CD4-positive, alpha-beta T cell treated with Interleukin-4 for 1 hour (primary cell): ENCODE measurements at regions not wholly inside any gene's neighbourhood (a gene's known extent, or its start where the extent isn't known, plus 50 kb on each side); places are given as distances from the start of the nearest gene placed in this dataset.
A peak's percentile ranks its signal among the peaks of the same experiment; 100 is the strongest.
"Not testable (repeated sequence)": the region's sequence is repeated elsewhere in the genome, so short reads cannot be mapped to it uniquely, and the experiment has no call there.

Experiments used
- DNase-seq, 2 donors: peaks; one replicate each; pipeline ENCODE4 v3.0.0-alpha.2; 2020 to 2022

DNA sequence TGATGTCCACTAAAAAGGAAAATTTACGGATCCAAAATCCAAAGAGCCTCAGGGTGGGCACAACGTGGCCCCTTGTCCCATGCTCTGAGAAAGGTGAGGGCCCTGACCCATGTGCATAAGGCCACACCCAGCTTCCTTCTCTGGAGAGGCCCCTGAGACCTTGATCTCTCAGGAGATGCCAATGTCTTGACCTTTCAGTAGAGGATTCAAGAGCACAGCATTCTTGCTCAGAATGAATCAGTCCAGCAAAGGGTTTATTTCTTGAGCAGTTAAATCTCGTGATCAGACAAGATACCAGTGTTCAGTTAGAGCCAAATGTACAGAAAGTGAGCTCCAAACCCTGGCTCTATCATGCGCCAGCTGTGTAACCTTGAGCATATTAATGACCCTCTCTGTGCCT lies 115.9 kb upstream of the DAPK1 start:
- no peak for DNase-seq

GRCh38 chr9:87382900-87383299 lies 114.8 kb upstream of the DAPK1 start:
- DNase-seq = peak in 1 of 2 donors; percentile 17

- DNase-seq = no peak
Measured at GRCh38 chr9:87383344-87384150, 114.1 kb upstream of the DAPK1 start.

DNA sequence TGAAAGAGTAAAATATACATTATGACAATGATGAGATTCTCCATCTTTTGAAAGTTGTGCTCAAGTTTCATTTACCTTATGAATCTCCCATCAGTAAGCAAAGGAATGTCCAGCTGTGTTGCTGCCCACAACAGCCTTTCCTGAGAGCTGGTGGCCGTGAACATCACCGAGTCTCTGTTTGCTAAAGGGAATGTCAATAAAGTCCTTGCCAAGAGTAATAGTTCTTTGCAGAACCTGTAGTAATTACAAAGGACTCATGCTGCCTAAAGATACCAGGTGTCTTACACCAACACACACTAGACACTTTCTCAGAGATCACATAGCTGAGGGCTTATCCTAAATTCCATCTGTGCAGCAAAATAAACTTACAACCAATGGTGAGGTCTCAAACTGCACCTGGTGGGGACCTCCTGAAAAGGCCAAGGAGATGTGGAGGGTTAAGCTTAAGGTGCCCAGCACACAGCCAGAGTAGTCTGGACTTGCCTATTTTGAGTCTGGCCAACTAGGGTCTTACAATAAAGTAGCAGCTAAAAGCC lies 111.1 kb upstream of the DAPK1 start:
- no peak for DNase-seq

DNA sequence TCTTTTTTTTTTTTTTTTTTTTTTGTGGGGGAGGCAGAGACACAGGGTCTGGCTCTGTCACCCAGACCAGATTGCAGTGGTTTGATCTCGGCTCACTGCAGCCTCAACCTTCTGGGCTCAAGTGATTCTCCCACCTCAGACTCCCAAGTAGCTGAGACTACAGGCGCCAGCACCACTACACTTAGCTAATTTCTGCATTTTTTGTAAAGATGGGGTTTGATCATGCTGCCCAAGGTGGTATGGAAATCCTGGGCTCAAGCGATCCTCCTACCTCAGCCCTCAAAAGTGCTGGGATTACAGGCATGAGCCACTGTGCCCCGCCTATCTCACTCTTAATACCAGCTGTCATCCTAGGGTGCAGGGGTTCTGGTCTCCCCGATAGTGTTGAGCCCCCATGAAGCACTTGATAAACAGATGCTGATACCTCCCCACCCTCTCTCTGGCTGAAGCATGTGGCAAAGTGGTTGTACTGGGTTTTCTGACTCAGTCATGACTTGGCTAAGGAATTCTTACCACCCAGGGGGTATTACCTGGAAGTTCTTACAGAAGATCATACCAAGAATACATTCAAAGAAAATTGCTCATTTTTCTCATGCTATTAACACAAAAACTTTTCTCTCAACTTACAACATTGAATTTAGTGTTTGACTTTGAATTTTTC lies 110.2 kb upstream of the DAPK1 start:
- DNase-seq = no peak

DNA sequence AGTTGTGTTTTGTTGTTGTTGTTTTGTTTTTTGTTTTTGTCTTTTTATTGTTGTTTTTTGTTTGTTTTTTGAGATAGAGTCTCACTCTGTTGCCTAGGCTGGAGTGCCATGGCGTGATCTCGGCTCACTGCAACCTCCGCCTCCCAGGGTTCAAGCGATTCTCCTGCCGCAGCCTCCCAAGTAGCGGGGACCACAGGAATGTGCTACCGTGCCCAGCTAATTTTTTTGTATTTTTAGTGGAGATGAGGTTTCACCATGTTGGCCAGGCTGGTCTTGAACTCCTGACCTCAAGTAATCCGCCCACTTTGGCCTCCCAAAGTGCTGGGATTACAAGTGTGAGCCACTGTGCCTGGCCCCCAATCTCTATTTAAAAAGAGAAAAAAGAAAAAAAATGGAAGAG lies 109.0 kb upstream of the DAPK1 start:
- not testable (repeated sequence) for DNase-seq

GRCh38 chr9:87389936-87390335 lies 107.7 kb upstream of the DAPK1 start:
- DNase-seq = no peak

DNA sequence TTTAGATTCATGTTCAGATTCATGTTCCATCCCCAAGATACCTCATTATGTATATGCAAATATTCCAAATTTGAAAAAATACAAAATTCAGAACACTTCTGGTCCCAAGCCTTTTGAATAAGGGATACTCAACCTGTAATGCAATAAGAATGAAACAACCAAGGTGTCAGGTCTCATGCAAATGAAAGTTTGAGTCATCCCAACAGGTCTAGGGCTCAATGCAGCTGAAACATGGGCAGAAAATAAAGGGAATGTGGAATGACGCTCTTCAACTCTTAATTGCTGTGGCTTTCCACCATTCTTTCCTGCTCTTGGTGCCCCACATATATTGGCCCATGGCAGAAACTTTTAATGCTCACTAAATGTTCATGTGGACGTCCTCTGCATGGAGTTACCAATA lies 107.3 kb upstream of the DAPK1 start:
- no peak for DNase-seq

DNA sequence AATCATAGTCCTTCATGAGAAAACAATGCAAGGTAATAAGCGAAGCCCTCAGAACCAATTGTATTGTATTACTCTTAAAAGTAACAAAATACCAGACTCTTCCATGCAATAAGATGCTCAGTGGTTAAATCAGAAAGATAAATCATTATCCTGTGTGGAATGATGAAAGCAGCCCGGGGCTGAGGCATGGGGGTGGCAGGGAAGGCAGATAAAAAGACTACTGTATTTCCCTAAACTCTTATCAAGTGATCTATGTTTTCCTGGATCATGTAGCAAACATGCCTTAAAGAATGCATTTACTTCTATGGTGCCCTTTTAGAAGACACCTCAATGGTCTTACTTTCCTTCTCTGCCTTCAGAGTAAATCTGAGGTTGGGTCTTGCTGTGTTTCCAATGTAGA lies 105.6 kb upstream of the DAPK1 start:
- DNase-seq = no peak

GRCh38 chr9:87393706-87394230 lies 103.9 kb upstream of the DAPK1 start:
- DNase-seq = no peak

DNA sequence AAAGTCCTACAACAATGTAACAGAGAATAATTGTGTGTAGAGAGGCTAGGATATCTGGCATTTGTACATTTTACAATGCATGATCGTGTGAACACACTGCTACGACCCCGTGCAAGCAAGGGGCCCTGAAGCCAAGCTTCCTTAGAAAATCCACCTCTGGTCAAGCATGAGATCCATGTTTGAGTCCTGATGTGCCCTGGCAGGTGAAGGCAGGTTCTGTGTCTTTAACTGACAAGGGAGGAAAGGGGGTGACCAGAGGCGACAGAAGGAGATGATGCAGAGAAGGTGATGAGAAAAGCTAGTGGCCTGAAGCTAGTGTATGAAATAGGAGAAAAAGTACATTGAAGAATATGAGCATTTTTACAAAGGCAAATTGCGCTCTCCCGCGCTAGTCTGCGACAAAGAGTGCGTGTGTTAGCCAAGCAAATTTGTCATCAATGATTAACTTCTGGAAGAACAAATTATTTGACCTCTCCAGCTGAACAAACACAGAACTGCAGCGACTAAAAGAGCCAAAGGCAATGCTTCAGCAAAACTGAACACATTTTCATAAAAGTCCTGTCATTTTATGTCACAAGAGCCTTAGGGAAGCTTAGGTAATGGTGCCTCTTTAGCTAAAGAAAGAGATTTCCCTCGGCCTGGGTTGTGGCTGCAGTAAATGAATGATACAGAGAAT lies 101.7 kb upstream of the DAPK1 start:
- no peak for DNase-seq

DNA sequence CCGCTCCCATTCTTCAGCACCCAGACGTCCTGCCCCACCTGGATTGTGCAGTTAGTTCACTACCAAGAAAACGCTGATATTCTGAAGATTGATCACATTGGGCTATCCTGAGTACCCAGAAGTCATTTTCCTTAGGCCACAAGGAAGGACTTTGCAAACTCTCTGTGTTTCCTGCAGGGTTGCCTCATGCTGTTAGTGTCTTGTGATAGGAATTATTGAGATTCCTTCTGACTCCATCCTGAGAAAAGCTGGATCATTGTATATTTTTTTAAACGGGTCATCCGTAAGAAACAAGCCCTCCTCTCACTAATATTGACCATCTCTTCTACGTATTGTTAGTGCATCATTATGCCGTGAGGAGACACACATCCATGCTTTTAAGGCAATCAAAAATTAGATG lies 96.0 kb upstream of the DAPK1 start:
- DNase-seq = no peak

DNA sequence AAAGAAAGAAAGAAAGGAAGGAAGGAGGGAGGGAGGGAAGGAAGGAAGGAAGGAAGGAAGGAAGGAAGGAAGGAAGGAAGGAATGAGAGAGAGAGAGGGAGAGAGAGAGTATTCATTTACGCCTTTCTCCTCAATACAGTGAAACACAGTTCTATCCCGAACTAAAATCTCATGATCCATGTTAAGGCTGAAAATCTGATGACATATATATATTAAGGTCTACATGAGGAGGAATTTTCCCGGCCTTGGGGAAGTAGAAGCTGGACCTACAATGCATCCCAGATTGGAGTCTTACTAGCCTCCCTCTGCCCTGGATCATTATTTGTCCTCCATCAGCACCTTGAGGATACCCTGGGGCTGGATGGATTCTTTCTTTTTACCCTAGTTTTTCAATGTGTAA lies 95.1 kb upstream of the DAPK1 start:
- no peak for DNase-seq

DNA sequence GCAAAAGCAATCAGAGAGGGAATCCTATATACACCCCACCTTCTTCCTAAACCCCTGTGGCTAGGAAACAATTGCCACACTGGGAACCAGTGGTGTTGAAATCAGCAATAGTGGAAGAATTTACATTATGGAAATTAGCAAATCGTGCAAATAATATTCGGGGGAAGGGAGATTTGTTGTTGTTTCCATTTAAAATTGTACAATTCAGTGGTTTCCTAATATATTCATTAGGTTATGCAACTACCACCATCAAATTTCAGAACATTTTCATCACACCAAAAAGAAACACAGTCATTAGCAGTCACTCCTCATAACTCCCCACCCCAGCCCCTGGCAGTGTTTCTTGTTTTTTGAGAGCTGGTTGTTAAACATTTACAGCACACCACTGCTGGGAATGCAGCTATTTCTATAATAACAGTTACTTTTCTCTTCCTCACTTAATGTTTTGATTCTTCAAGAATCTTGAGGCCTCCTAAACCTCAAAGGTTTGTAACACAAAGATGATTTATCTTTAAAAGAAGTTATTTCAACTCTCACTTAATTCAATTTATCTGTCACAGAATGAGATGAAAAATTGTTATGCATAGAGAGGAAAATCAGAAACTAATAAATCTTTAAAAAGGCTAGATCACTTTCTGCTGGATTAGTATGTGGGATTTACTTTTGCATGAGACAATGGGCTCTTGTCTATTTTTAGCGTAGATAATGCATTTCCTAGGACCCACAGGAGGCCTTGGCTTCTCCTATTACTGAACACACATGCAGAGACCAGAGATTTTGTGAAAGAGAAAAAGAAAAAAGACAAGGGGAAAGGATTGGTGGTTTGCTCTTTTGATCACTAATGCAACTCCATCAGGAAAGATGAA lies 91.8 kb upstream of the DAPK1 start:
- DNase-seq = peak in 1 of 2 donors; percentile 23

GRCh38 chr9:87406543-87407166 lies 91.0 kb upstream of the DAPK1 start:
- DNase-seq = peak in 1 of 2 donors; percentile 12

DNA sequence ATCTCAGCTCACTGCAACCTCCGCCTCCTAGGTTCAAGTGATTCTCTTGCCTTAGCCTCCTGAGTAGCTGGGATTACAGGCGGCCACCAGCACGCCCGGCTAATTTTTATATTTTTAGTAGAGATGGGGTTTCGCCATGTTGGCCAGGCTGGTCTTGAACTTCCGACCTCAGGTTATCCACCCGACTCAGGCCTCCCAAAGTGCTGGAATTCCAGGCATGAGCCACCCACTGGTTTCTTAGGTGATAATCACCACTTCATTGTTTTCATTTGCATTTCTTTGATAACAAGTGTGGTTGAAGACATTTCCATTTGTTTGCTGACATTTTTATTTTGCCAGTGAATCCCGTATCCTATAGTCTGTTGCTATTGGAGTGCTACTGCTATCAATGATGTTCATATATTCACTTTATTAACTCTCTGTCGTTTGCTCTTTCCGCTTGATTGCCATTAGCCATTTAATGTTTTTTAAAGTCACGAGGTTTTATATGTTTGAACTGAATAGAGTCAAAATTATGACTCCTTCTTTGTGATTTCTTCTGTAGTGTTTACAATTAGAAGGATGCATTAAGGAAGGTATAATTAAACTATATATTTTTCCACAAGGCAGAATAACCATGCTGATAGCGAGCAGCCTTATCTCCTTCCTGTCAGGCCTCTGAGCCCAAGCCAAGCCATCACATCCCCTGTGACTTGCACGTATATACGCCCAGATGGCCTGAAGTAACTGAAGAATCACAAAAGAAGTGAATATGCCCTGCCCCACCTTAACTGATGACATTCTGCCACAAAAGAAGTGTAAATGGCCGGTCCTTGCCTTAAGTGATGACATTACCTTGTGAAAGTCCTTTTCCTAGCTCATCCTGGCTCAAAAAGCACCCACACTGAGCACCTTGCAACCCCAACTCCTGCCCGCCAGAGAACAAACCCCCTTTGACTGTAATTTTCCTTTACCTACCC lies 87.3 kb upstream of the DAPK1 start:
- not testable (repeated sequence) for DNase-seq

DNA sequence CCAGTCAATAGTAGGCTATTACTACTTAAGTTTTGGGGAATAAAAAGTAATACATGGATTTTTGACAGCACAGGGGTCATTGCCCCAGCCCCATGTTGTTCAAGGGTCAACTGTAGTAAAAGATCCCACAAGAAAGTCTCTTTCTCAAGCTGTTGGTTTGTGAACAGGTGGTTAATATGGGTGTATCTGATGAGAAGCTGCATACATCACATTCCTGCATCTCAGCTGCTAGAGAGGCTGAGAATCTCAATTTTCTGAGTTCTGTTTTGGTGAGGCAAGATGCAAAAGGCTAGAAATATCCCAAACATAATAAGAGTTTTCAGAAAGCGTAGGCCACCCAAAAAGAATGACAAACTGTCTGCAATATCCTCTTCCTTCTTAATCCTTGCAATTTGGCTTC lies 76.8 kb upstream of the DAPK1 start:
- no peak for DNase-seq

GRCh38 chr9:87421734-87422133 lies 75.9 kb upstream of the DAPK1 start:
- DNase-seq = no peak

- no peak for DNase-seq
Measured at GRCh38 chr9:87422999-87423398, 74.7 kb upstream of the DAPK1 start.

DNA sequence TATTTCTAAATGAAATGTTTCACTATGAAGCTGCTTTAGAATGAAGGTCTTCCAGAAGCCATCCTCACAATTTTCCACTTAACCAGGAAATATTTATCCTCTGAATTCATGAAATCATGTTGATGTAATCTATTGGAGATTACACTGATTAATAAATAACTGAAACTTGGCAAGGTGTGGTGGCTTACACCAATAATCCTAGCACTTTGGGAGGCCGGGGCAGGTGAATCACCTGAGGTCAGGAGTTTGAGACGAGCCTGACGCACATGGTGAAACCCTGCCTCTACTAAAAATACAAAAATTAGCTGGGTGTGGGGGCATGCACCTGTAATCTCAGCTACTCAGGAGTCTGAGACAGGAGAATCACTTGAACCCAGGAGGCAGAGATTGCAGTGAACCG lies 73.8 kb upstream of the DAPK1 start:
- not testable (repeated sequence) for DNase-seq

GRCh38 chr9:87425202-87425601 lies 72.5 kb upstream of the DAPK1 start:
- DNase-seq = no peak
